ENCODE measurements at regions not wholly inside any gene's neighbourhood (a gene's known extent, or its start where the extent isn't known, plus 50 kb on each side); places are given as distances from the start of the nearest gene placed in this dataset.

- TF ChIP-seq ZNF317 (CRISPR knock-in tag; IDR thresholded peaks at IDR 0.05) (no peak), TCF7L2 (IDR thresholded peaks at IDR 0.05; ENCODE audit: low read depth, low read length) (no peak), POLR2AphosphoS2 (IDR thresholded peaks at IDR 0.05; ENCODE audit: low read depth, low read length) (no peak), CTCF (CRISPR knock-in tag; IDR thresholded peaks at IDR 0.05) (peak; percentile 82), ZC3H4 (CRISPR knock-in tag; IDR thresholded peaks at IDR 0.05; ENCODE audit: borderline replicate concordance) (no peak), ZNF781 (CRISPR knock-in tag; IDR thresholded peaks at IDR 0.05; ENCODE audit: borderline replicate concordance, not compliant biosample characterization) (no peak), HDAC6 (IDR thresholded peaks at IDR 0.05; ENCODE audit: low read depth, low read length) (no peak), EHMT2 (IDR thresholded peaks at IDR 0.05; ENCODE audit: borderline replicate concordance, low read depth, low read length) (peak; percentile 78; the same call in 1 of the 2 replicates), JUNB (CRISPR knock-in tag; IDR thresholded peaks at IDR 0.05; ENCODE audit: borderline replicate concordance) (no peak), ARID4A (CRISPR knock-in tag; IDR thresholded peaks at IDR 0.05; ENCODE audit: borderline replicate concordance) (no peak), YEATS2 (CRISPR knock-in tag; IDR thresholded peaks at IDR 0.05; ENCODE audit: borderline replicate concordance) (no peak), EP300 (IDR thresholded peaks at IDR 0.05; ENCODE audit: low read depth in 2 of 2, low read length in 2 of 2) (no peak), EP300 (CRISPR knock-in tag; IDR thresholded peaks at IDR 0.05; ENCODE audit: borderline replicate concordance) (no peak)
Measured at GRCh38 chr6:27157459-27158315, 89.8 kb upstream of the PRSS16 start.

Measured in HepG2 (cell line).